HUES48 (cell line): ENCODE measurements at regions not wholly inside any gene's neighbourhood (a gene's known extent, or its start where the extent isn't known, plus 50 kb on each side); places are given as distances from the start of the nearest gene placed in this dataset.

Source experiments
- H3K27ac ChIP-seq: one replicate; pipeline ENCODE4 v1.7.0; 2013; ENCODE audit warnings: low read depth, low read length, inconsistent platforms
- H3K27me3 ChIP-seq: 2 replicates; pipeline ENCODE4 v1.6.1; 2013; ENCODE audit warnings: mild to moderate bottlenecking, low read length; ENCODE audit not compliant: control insufficient read depth, insufficient read depth
- H3K36me3 ChIP-seq: 2 replicates; pipeline ENCODE4 v1.6.1; 2013; ENCODE audit warnings: low read length; ENCODE audit not compliant: control insufficient read depth, insufficient read depth
- H3K4me1 ChIP-seq: 2 replicates; pipeline ENCODE4 v1.6.1; 2013; ENCODE audit warnings: mild to moderate bottlenecking, low read length; ENCODE audit not compliant: control insufficient read depth, insufficient read depth
- H3K4me3 ChIP-seq: 2 replicates; pipeline ENCODE4 v1.5.1; 2013; ENCODE audit warnings: mild to moderate bottlenecking, low read depth, low read length
- H3K9ac ChIP-seq: 2 replicates; pipeline ENCODE4 v1.6.1; 2013; ENCODE audit warnings: mild to moderate bottlenecking, low read depth, low read length, moderate library complexity
- H3K9me3 ChIP-seq: 2 replicates; pipeline ENCODE4 v1.6.1; 2013; ENCODE audit warnings: low read length; ENCODE audit not compliant: control insufficient read depth, insufficient read depth

DNA sequence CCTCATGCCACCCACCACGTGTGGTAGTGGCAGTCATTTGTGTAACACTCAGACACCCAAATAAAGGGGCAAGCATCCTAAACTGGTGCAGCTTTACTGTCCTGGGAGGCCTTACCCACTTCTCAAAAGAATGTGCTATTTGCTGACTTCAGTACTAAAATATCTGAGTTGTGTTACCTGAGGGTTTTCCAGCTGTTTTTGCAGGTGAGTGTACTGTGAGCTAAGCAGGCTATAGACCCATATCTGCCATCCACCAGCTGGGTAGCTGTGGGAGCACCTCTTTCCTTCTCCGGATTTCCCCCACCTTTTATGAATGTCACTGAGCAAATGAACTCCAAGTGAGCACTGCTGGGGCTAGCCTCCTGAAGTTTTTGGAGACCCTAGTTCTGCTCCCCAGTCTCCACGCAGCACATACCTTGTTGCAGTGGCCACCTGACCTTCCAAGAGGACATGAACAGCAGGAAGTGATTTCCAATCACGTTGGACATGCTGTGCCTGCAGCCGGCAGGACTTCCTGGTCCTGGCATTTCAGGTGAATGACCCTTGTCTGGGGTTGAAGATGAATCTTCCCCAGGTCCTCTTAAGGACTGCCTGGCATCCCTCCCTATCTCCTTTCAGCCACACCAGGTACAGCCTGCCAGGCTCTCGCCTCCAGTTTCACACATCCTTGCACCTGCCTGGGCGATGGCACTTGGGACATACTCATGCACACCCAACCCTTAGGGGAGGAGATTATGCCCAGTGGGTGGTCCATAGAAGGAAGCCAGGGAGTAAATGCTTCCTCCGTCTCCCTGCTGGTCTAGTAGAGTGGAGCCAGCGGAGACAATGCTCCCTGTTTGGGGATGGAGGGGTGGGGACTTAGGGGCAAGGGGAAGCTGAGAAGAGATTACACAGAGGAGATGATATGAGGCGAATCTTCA is 109.5 kb upstream of the SPATA13 start:
- no peak overlapping the region for H3K4me3 ChIP-seq
- no peaks in the 10 kb centered on the region for H3K27me3 ChIP-seq
- 0 out of 2 replicates have a peak, but pooled peaks cover 6% of the 10 kb centered on the region for H3K9me3 ChIP-seq
- H3K4me1 ChIP-seq, result peaks cover 26% of the 10 kb centered on the region
- H3K36me3 ChIP-seq, result no peaks in the 10 kb centered on the region
- no peak overlapping the region for H3K27ac ChIP-seq
- H3K9ac ChIP-seq, result no peak overlapping the region

DNA sequence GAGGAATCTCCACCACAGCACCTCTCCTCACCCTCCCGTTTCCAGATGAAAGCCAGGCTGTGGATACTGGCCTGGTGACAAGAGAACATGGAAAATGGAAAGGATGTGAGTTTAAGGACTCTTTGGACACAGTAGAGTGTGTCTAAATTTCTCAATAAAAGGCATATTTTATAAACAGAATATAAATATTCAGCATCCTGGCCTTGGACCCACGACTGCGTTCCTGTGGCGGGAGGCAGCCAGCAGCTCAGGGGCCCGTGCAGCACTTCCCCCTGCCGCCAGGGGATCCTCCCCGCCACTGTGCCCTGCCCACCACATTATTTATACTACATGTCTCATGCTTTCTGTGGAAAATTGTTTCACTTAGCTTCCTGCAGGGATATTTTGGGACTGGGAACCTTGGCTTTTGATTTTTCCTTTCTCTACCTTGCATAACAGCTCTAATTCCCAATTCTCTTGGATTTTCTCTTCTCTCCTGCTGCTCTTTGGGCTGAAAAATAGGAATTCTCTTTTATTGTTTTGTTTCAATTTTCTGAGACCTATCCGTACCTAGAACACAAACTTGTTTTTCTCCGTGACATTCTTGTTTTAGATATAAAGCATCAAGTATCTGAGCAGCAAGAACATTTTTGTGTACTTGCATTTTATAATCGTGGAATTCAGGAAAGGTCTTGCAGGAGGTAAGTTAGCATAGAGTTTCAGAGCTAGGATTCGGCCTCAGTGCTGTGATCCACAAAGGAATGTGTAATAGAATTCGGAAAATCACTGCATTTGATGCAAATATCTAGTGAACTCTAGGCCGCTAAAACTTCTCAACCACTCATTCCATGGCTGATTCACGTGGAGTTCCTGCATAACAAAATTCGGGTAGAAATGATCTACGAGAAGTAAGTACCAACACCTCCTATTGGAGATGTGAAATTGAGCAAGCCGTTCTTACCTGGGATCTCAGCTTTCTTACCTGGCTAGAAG is 107.7 kb upstream of the SPATA13 start:
- Histone ChIP-seq H3K27me3 (no peaks in the 10 kb centered on the region), H3K36me3 (no peaks in the 10 kb centered on the region), H3K27ac (peak overlapping the region; percentile 38), H3K9ac (no peak overlapping the region), H3K4me1 (peaks cover 26% of the 10 kb centered on the region), H3K9me3 (no peaks in the 10 kb centered on the region), H3K4me3 (no peak overlapping the region)

DNA sequence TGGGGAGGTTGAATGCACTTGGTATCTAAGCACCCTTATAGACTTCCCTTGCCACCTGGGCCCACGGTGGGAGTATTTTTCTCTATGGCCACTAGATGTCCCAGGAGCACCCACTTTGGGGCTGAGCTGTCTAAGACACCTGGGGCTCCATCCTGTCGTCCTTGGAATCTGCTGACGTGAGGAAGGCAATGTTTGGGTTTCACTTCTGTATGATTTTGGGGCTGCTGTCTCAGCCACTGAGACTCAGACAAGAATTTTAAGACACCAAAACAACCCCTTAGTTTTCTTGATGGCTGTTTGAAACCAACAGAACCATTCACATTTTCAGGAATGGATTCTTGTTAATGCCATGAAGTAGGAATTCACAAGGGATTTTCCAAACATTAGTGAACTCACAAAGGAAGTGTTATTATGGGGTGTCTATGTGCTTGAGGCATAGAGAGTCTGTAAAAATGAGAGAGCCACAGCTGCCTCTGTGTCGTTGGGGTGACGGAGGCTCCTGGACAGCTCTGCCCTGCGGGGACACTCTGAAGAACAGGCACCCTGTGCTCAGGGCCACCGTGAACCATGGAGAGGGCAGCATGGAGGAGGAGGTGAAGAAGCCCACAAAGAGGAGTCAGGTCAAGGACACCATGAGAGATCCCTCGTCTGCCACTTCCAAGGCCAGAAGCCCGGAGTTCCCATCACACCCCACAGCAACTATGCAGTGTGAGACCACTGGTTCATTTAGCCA is 106.8 kb upstream of the SPATA13 start:
- Histone ChIP-seq H3K36me3 (no peaks in the 10 kb centered on the region), H3K4me1 (peaks cover 26% of the 10 kb centered on the region), H3K27ac (peak overlapping the region; percentile 38), H3K4me3 (no peak overlapping the region), H3K27me3 (no peaks in the 10 kb centered on the region), H3K9me3 (no peaks in the 10 kb centered on the region), H3K9ac (no peak overlapping the region)

DNA sequence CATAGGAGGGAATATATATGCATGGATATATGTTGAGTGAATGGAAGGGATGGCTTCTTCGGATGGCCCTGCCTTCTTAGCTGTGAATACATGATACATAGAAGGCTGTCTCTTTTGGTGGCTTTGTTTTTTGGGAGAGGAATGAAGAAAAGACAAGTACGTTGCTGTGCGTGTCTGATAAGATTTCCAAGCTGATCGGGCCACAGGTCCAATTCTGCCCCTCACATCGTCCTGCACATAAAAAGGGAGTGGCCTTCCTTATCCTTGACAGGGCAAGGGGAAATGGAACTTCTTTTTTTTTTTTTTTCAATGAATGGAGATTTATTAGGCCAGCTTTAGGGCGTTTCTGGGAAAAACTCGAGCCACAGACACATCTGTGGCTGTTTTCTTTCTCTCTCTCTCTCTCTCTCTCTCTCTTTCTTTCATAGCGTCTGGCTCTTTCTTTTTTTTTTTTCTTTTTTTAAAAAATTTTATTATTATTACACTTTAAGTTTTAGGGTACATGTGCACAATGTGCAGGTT is 103.8 kb upstream of the SPATA13 start:
- Histone ChIP-seq H3K9ac (no peak overlapping the region), H3K4me3 (no peak overlapping the region), H3K9me3 (no peaks in the 10 kb centered on the region), H3K27ac (no peak overlapping the region), H3K27me3 (no peaks in the 10 kb centered on the region), H3K36me3 (no peaks in the 10 kb centered on the region), H3K4me1 (peaks cover 21% of the 10 kb centered on the region)

DNA sequence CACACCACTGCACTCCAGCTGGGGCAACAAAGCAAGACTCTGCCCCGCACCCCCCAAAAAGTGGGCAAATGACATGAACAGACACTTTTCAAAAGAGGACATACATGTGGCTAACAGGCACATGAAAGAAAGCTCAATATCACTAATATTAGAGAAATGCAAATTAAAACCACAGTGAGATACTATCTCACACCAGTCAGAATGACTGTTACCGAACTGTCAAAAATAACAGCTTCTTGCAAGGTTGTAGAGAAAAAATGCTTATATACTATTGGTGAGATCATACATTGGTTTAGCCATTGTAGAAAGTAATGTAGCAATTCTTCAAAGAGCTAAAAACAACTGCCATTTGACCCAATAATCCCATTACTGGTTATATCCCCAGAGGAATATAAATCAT is 99.5 kb upstream of the SPATA13 start:
- H3K4me1 ChIP-seq, result peaks cover 6% of the 10 kb centered on the region
- H3K27ac ChIP-seq, result no peak overlapping the region
- no peak overlapping the region for H3K9ac ChIP-seq
- no peaks in the 10 kb centered on the region for H3K27me3 ChIP-seq
- no peaks in the 10 kb centered on the region for H3K36me3 ChIP-seq
- H3K9me3 ChIP-seq, result no peaks in the 10 kb centered on the region
- no peak overlapping the region for H3K4me3 ChIP-seq

DNA sequence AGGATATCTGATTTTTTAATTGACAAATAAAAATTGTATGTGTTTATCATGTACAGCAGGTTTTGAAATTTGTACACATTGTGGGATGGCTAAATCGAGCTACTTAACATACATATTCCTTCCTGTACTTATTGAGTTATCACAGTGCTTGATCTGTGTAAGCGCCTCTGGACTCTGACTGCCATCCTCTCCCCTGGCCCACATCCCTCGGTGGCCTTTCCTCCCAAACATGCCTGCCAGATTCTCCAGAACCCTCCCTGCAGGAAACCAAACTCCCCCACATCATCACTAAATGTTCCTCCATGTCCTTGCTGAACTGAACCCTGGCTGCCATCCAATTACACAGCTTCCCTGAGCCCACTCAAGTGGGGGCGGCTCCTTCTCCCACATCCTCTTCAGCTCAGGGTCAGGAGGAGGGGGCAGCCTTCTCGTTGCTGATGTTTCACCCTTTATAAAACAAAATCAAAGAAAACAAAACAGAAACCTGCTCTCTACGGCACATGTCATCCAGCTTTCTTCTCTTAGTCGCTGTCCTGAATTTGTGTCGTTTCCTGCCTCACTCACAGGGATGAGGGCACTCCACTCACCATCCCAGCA is 97.1 kb upstream of the SPATA13 start:
- H3K36me3 ChIP-seq, result no peaks in the 10 kb centered on the region
- no peak overlapping the region for H3K4me3 ChIP-seq
- H3K27me3 ChIP-seq, result no peaks in the 10 kb centered on the region
- peaks cover 19% of the 10 kb centered on the region for H3K4me1 ChIP-seq
- no peaks in the 10 kb centered on the region for H3K9me3 ChIP-seq
- H3K9ac ChIP-seq, result no peak overlapping the region
- H3K27ac ChIP-seq, result no peak overlapping the region

DNA sequence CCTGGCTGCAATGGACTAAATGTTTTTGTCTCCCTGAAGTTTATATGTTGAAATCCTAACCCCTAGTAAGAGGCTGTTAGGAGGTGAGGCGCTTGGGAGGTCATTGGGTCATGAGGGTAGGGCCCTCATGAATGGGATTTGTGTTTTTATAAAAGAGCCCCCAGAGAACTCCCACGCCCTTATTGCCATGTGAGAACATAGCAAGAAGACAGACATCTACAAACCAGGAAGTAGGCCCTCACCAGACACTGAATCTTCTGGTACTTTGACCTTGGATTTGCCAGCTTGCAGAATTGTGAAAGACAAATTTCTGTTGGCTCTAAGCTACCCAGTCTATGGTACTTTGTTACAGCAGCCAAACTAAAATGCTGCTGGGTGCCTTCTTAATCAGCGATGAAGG is 96.1 kb upstream of the SPATA13 start:
- no peak overlapping the region for H3K27ac ChIP-seq

DNA sequence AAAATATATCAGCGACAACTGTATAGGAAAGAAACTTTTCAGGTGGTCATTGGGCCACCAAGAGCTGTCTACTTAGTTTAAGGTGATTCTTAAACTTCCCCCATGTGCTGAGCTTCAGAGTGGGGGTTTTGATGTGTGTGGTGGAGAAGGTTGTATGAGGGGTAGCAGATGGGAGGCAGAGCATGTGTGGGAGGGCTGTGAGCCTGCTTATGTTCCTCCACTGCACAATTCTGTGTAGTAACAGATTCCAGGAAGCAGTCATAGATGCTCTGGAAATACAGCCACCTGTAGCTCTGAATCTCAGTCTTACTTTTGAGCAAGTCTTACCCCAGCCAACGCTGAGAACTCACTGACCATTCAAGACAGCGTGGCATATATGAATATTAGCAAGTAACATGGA is 95.3 kb upstream of the SPATA13 start:
- no peak overlapping the region for H3K4me3 ChIP-seq
- H3K9me3 ChIP-seq, result no peaks in the 10 kb centered on the region
- no peaks in the 10 kb centered on the region for H3K36me3 ChIP-seq
- no peak overlapping the region for H3K27ac ChIP-seq
- no peak overlapping the region for H3K9ac ChIP-seq
- H3K4me1 ChIP-seq, result peaks cover 17% of the 10 kb centered on the region
- H3K27me3 ChIP-seq, result no peaks in the 10 kb centered on the region

More for the DNA sequence above, 96.1 kb upstream of the SPATA13 start:
- H3K9ac ChIP-seq, result no peak overlapping the region
- no peak overlapping the region for H3K4me3 ChIP-seq
- H3K36me3 ChIP-seq, result no peaks in the 10 kb centered on the region
- no peaks in the 10 kb centered on the region for H3K9me3 ChIP-seq
- no peaks in the 10 kb centered on the region for H3K27me3 ChIP-seq
- peaks cover 18% of the 10 kb centered on the region for H3K4me1 ChIP-seq

DNA sequence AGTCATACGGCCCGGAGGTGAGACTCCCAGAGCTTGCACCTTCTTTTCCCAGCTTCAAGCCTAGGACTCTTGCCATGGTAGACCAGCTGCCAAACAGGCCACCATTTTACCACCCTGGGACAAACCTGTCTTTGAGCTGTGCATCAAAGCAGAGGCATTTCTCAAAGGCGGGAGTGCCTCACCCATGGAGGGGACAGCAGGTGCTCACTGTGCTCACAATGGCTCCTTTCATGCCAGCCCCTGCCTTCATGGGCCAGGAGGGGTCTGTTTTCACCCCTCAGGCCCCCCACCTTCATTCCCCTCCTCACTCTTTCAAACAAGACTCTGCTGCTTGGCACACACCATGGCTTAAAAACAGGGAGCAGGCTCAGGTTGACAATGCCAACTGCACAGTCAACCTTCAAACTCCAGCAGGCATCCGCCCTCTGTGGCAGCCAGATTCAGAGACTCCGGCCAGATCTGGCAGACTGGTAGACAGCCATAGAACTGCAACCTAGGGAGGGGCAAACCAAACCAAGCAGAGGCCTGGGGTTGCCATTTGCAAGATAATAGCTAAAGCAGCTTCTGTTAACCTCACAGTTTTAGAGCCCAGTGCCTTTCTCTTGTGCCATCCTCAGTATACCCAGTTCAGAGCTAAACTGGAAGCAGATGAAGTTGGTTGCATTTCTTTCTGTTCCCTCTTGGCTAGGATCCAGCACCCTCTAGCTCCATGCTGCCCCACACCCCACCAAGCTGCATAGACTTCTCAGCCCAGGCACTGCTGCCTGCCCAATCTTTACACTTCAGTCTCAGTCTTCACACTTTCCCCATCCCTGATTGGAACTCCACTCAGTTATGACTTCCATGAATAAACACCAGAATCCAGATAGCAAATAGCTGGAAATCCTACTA is 93.9 kb upstream of the SPATA13 start:
- Histone ChIP-seq H3K4me3 (no peak overlapping the region), H3K4me1 (peaks cover 17% of the 10 kb centered on the region), H3K9ac (no peak overlapping the region), H3K9me3 (no peaks in the 10 kb centered on the region), H3K36me3 (no peaks in the 10 kb centered on the region), H3K27ac (no peak overlapping the region), H3K27me3 (no peaks in the 10 kb centered on the region)
